ENCODE measurements at regions not wholly inside any gene's neighbourhood (a gene's known extent, or its start where the extent isn't known, plus 50 kb on each side); places are given as distances from the start of the nearest gene placed in this dataset.

DNA sequence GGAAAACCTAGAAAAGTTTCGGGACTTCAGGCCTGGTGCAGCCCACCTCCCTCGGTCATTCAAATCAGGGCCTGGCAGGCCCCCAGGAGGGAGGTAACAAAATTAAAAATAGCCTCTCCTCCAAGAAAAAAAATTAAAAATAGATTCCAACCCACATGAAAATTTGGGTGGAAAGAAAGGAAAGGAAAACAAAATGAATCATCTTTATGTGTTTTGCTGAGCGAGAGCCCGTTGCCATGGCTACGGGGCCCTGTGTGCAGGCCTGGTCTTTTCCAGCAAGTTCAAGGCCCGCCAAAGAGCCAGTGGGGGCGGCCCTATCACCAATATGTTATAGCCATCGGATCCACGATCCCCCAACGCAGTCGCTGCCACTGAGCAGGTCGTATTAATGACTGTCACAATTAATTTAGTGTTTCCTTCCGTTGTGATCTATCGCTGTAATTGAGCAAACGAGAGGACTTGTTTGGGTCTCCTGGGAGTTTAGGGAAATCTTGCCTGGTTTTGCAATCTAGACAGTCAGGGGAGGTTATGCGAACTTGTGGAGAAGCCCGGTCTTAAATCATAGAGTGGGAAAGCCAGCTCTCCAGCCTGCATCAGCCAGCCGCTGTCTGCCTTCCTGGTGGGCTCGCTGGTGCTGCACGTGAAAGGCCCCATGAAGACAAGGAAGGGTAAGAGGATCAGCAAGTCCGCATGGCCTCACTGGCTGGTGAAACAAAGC, 452.4 kb downstream of the BCOR start:
- DNase-seq: peak in 2 of 4 experiments; percentile 17 to 28

DNA sequence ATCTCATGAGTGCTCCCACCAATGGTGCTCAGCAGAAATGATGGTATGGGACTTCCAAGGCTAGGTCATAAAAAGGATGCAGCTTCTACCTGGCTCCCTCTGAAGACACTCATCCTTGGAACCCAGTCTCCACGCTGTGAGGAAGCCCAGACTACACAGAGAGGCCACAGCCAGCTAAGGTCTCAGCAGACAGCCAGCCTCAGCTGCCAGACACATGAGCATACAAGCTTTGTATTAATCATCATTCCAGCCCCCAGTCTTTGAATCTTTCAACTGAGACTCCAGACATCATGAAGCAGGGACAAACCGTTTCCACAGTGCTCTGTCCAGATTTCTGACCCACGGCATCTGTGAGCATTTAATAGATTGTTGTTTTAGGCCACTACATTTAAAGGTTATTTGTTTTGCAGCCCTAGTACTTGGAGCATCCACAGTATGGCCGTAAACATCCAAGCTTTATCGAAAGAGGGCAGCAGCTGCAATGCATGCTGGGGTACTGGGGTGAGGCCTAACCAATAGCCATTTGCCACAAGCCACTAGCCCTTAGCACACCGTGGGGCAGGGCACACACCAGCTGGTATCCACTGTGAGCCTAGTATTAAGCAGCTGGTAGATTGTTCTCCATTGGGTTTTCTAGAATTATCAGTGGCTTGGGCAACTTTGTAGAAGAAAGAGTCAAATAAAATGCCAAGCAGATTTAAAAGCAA, 449.1 kb downstream of the BCOR start:
- no peak for DNase-seq

DNA sequence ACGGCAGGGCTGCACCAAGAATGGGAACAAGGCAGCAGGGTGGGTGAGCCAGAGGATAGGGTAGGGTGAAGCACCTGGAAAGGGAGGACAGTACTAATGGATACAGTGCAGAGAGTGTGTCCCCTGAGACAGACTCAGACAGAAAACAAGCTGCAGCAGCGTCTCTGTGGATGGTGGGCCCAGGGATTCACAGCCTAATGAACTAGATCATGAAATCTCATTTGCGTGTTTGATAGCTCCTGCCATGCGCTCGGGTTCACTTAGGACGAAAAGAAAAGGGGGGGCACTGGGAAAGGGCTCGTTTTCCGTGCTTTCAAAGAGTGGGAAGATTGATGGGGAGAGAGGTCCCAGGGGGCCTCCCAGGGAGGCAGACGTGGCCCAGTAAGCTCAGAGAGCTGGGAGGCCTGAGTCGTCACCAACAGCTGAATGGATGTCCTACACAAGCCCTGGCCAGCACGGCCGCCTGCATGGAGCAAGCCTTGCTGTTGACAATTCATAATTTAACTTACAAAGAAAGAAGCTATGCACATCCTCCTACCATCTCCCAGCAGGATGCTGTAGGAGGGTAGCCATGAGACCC, 446.9 kb downstream of the BCOR start:
- no peak for DNase-seq

DNA sequence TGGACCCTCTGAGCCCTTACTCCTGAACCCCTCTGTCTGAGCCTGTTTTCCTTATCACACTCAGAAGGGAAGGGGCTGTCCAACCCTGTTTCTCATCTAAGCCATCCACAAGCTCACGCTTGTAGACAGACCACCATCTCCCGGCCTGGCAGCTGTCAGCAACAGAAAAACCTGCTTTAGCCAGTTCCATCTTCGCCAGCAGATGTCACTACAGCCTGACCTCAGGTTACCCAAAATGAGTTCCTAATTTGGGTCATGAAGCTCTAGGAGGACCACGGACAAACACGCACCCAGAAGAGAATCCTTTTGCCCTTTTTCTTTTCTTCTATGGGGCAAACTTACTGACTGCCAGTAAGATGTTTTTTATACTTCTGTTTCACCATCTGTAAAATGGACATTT, 445.4 kb downstream of the BCOR start:
- peak; percentile 41 to 51 (median 42) for DNase-seq

DNA sequence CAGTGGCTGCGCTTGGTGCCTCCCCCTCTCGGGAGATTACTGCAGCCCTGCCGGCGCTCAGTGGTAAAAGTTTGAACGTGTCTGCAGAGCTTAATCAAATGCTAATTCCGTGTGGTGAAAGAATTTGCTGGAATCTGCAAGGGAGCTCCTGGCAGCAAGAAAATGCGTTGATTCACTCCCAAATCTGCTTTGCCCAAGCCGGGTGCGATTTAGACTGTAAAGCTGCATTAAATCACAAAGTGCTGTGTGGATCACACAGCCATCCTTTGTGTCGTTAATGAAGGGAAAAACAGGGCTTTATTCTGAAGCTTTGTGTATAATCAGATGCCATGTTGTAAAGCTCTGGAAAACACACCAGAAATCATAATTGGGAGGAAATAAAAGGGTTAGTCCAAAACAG, 444.1 kb downstream of the BCOR start:
- DNase-seq: no peak

DNA sequence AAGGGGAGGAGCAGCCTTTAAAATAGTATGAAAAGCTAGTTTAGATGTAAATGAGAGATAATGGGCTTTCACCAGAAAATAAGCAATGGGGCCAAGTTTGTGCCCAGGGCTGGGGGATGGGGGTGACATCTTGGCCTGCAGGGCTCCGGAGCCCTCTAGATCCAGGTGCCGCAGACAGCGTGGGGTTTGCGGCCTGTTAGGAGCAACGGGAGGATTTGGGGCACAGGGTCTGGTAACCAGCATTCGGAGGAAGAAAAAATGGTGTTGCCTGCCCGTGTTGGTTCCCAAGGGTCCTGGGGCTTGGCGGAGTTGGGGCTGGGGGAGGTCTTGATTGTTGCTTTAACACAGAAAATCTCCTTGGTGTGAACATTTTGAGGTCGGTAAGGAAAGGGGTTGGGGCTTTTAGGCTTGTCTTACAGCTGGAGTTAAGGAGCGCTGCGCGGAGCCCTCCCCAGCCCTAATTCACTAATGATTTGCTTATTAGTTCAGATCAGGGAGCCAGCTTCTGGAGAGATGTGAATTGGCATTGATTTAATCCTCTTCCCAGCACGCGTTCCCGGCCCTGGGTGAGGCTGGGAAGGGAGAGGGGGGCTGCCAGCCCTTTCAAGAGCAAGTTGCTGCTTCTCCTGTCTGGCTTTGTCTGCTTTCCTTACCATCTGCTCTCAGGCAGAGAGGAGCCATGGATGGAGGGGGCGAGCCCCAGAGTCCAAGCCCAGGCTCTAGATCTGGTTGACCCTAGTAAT, 443.4 kb downstream of the BCOR start:
- no peak for DNase-seq

DNA sequence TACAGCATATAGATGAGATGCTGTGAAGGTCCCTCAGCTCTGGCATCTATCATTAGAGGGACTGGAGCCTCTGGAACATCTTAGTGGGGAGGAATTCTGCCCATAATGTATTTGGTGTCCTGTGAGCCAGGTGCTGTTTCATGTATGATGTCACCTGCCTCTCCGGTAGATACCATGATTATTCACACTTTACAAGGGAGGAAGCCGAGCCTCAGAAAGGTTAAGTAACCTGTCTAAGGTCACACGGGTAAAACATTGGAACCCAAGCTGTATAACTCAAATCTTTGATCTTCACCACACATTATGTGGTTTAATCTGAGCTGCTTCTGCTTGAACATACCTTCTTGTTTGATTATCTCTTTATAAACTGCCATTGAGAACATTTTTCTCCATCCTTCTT, 442.8 kb downstream of the BCOR start:
- DNase-seq: no peak

DNA sequence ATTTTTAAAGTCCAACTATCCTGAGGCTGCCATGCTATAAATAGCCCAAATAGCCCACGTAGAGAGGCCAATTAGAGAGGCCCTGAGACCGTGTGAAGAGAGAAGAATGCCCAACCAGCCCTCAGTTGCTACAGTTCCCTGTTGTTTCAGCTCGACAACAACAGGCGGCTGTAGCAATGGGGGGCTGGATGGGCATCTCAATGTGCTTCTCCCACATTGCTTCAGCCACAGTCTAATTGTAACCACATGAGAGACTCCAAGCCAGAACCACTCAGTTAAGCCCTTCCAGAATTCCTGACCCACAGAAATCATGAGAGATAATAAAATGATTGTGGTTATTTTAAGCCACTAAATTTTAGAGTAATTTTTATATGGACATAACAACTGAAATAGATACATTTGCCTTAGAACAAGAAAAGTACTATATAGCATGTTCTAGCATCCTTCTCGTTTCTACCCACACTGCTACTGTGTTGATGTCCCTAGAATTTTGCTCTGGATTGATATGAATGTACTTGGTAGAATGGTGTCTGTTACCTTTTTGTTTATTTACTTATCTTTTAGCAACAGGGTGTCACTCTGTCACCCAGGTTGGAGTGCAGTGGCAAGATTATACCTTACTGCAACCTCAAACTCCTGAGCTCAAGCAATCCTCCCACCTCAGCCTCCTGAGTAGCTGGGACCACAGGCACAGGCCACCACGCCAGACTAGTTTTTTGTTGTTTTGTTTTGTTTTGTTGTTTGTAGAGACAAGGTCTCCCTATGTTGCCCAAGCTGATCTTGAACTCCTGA, 436.4 kb downstream of the BCOR start:
- DNase-seq: no peak

DNA sequence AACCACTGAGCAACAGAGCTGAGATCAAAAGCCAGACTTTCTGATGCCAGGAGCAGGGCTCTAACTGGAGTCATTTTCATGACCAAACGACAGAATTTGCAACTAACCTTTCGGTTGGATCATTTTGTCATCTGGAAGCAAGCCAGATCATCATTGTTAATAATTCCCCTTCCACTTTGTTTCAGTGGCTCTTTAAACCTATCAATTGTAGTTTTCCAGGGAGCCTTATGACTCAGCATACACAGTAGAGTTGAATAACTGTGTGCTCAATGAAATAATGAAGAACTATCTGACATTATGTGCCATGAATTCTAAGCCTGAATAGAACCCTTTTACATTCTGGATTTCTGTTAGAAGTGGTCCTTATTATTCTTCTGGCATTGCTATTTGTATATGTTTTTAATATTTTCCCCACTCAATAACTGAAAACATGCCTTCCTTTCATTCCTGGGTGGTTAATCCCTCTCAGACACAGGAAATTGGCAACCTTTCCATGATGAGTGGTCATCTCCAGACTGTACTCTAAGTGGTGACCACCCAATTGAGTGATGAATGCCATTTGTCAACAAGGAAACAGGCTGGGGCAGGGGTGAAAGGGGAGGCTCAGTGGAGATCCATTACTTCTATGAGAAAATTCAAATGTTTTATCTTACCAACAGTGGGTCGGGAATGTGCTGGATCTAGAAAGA, 431.8 kb downstream of the BCOR start:
- DNase-seq: no peak

DNA sequence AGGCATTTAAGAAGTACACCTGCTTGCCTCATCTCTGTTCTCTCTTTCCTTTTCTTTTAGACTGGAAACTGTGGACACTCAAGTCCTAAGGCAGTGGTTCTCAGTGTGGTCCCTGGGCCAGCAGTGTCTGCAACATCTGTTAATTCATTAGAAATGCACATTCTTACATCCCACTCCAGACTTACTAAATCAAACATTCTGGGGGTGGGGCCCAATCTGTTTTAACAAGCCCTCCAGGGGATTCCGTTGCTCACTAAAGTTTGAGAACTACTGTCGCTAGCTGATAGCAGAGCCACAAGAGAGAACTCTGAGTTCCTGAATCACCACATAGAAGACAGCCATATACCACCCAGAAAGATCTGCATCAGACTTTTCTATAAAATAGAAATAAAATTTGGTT, 430.6 kb downstream of the BCOR start:
- no peak for DNase-seq

DNA sequence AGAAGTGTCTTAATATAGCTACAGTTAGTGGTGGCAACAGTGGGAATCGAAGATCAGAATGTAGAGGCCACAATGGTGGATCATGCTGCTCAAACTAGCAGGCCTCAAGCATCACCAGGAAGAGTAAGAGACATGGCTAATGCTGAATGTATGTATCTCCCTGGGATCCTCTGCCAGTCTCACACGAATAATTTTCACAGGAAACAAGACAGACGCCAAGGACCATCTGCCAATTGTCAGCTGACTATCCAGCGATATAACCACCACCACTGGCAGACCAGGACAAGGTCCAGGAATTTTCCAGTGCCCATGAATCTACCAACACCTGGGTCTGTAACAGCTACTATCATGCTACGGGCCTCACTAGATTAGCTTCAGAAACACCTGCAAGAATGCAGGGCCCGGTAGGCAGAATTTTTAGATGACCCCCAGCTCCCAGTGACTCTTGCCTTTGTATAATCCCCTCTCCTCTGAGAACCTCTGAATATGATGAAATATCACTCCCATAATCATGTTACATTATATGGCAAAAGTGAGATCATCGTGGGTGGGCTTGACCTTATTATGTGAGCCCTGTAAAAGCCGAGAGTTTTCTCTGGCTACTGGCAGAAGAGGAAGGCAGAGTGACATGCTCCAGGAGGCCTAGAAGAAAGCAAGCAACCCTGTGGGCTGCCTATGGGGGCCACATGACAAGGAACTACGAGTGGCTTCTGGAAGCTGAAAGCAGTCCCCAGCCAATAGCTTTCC, 429.8 kb downstream of the BCOR start:
- DNase-seq: peak in 1 of 4 experiments; percentile 8

DNA sequence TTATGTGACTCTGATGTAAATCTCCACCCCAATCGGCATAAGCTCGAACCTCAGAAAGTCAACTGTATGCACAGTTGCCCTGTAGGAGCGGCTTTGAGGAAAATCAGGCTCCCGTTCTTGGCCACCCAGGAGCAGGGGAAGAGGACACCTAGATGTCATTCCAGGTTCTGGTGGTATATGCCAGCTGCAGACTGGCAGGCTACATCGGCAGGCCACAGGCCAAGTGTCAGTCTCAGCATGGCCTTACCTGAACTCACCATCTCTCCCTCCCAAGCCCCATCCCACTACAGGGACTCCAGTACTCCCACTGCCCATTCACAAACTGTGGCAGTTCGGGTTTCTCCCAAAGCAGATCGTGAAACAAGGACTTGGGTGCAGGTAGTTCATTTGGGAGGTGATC, 428.1 kb downstream of the BCOR start:
- DNase-seq: no peak

DNA sequence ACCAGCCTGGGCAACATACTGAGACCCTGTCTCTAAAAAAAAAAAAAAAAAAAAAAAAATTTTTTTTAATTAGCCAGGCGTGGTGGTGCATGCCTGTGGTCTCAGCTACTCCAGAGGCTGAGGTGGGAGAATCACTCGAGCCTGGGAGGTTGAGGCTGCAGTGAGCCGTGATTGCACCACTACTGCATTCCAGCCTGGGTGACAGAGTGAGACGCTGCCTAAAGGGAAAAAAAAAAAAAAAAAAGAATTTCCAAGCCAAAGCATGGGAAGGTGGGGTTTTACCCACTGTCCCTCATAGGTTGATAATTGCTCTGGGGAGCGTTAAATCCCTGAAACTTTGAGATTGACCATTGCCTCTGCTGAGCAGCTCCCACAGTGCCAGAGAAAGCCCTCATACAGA, 427.5 kb downstream of the BCOR start:
- DNase-seq: no peak

DNA sequence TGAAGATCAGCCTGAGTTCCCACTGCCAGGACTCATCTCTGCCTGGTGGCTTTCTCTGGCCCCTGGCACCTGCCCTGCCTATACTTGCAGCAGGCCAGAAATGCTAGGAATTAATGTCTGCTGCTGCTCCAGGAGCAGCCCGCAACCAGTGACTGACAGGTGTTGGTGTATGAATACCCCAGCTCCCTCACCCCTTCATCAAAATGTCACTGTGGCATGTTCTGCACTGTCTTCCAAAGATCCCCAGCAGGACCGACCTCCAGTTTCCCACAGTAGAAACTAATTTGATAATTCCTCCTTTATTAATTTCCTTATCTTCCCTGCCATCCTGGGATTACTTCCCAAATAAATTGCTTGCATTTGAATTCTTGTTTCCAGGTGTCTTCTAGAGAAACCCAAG, 425.4 kb downstream of the BCOR start:
- DNase-seq: no peak

DNA sequence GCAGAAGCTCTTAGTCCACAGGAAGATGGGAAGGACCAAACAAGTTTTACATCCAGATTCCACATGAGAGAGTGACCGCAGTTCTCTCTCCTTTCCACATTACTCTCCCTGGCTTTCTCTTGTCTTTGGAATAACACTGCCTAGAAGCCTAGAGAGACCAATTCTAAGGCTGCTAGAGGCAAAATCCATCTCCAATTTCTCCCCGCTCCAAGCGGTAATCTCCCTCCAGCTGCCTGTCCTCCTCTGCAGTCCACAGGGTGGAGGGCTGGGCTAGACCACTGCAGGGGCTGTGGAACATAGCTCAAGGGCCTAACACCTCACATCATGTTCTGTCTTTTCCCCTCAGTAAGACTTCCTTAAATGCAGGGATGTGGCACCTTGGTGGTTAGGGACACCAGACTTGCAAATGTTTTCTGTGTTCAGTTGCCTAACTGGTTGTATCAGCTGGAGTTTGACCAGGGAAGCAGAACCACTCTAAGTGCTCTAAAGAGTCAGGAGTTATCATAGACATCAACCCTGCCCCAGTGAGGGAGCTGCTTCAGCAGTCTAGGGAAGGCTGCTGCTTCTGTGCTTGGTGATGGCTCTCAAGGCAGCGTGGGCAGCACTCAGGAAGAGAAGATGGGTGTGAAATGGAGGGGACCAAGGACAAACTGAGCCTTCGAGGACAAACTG, 423.1 kb downstream of the BCOR start:
- DNase-seq: no peak

DNA sequence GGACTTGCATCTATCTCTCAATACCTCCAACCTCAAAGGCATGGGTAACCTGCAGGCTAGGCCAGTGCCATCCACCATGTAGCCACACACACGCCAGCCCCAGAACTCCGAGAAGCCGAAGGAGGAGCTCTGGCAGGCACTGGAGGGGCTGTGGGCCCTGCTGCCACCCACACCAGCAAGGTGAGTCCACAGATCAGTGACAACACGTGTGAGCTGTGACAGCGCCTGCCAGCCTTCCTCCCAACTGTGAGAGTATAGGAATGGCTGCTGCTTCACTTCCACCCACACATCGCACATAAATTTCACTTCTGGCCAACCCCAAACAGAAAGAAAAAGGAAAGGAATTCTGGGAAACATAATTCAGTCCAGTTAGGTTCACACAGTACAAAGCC, 422.6 kb downstream of the BCOR start:
- no peak for DNase-seq

DNA sequence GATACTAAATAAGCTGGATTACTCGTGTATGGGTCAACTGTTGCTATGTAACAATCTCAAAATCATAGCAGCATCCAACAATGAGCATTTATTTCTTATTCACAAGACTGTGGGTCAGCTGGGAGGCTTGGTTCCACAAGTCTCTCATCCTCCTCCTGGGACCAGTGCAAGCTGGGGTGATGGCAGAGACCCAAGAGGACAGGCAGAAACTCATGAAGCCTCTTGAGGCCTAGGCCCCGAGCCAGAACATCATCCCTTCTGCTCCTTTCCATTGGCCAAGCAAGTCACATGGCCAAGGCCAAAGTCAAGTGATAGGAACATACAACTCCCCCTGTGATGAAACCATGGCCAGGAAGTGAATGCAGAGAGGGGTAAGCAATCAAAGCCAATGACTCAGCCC, 422.1 kb downstream of the BCOR start:
- no peak for DNase-seq

DNA sequence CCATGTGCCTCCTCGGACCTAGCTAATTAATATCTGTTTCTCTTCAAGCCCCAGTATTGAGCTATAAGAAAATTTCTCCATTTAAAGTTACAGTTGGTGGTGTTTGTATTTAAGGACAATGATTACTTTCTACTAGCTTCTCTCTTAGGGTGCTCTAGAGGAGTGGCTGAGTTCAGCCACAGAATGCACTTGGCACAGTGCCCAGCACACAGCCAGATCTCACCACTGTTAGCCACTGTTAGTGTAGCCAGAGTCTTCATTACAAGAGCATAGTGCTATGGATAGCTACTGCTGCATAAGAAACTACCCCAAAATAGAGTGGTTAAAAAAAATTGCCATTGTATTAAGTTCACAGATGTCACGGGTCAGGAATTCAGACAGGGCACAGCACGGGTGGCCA, 421.3 kb downstream of the BCOR start:
- DNase-seq: no peak

DNA sequence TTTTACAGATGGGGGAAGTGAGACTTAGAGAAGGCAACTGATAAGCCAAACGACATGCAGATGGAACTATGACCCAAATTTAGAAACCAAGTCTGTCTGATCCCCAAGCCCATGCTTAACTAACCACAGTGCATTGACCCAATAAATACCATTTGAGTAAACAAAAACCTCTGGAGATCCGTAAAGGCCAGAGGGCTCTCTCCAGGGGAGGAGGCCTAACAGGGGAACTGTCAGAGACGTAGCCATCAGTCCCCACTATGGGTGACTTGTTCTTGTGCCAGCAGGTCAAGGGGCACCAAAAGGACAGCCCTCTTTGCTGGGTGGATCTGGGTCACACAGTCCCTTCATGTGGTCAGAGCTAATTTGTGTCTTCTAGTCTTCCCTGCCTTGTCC, 420.2 kb downstream of the BCOR start:
- no peak for DNase-seq

DNA sequence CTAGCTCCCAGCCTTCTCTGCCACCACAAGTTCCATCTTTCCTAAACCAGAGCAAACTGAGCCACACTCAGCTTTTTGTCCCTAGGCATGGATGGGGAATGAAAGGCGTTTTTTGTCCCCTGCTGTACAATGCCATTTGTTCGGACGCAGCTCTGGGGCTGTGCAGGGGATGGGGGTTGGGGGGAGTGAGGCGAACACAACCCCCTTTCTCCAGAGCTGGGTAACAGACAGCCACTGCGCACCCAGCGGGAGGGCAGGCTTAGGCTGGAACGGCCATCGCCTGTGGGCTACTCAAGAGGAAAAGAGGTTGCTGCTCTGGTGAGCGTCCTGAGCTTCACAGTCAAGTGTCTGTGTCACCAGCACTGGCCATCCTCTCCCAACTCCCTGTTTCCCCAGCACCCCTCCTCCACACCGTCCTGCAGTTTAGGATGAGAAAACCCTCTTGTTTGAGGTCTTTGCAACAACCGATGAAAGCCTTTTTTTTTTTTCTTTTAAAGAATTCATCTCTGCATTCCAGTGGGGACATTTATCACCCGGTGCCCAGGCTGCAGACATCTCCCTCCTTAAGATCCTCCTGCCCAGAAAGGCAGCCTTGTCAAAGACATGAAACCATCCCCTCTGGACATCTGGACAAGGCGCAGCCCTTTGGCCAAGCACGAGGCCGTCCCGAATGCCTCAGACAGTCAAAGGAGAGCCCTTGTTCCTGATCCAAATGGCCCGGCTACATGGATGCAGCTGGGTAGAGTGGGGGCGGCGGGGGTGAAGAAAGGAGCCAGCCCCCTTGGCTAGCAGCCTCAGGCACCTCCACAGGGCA, 419.6 kb downstream of the BCOR start:
- no peak for DNase-seq

Measured in suppressor macrophage (primary cell).